Left ventricle myocardium inferior (tissue), 1 donor: ENCODE measurements at regions not wholly inside any gene's neighbourhood (a gene's known extent, or its start where the extent isn't known, plus 50 kb on each side); places are given as distances from the start of the nearest gene placed in this dataset.

ENCODE experiments used
- DNase-seq: peaks from one replicate; pipeline ENCODE4 v3.0.0-alpha.2; 2020
- H3K27ac ChIP-seq: fragments of 200-600 bp; replicated peaks from 2 replicates; pipeline ENCODE4 v1.8.0; 2021
- H3K27me3 ChIP-seq: fragments of 200-600 bp; 2 replicates; pipeline ENCODE4 v1.8.0; 2021; ENCODE audit warnings: low read depth
- H3K36me3 ChIP-seq: fragments of 200-600 bp; 2 replicates; pipeline ENCODE4 v1.8.0; 2021
- H3K4me1 ChIP-seq: fragments of 200-600 bp; 2 replicates; pipeline ENCODE4 v1.8.0; 2021
- H3K4me3 ChIP-seq: fragments of 200-600 bp; 2 replicates; pipeline ENCODE4 v1.8.0; 2021; ENCODE audit warnings: mild to moderate bottlenecking, moderate library complexity
- H3K9me3 ChIP-seq: fragments of 200-600 bp; replicated peaks from 2 replicates; pipeline ENCODE4 v1.8.0; 2021
- CTCF ChIP-seq: fragments of 200-600 bp; IDR thresholded peaks from 2 replicates; pipeline ENCODE4 v1.8.0; 2021; ENCODE audit warnings: antibody characterized with exemption, mild to moderate bottlenecking, borderline replicate concordance
- intact Hi-C: fragments of 100-400 bp; cut with micrococcal nuclease; formaldehyde crosslinking; loops from one replicate; pipeline ENCODE4 v1.11.0; 2022
- donor health status: DM: no; HTN: yes; CAD: no; lungs with severe emphysema.

DNA sequence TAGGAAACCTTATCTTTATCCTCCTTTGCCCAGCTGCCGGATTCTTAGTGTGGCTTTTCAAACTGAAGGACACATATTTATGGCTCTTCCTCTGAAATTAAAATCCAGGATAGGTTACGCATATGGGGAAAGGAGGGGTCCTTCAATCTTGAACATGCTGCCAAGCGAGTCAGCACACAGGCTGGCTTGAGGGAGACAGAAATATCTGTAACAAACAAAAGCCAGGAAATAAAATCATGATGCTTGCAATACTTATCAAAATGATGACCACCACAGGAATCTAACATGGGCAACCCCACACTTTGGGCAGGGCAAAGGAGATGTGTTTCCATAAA is 196.4 kb upstream of the LDB2 start:
- no peak for TF ChIP-seq CTCF
- H3K27ac ChIP-seq = no peak overlapping the region
- peaks cover 22% of the 10 kb centered on the region for H3K4me1 ChIP-seq
- no peaks in the 10 kb centered on the region for H3K36me3 ChIP-seq
- no peaks in the 10 kb centered on the region for H3K9me3 ChIP-seq
- H3K27me3 ChIP-seq = peaks cover 12% of the 10 kb centered on the region
- intact Hi-C loops = no loop called here
- no peak overlapping the region for H3K4me3 ChIP-seq
- DNase-seq = no peak

DNA sequence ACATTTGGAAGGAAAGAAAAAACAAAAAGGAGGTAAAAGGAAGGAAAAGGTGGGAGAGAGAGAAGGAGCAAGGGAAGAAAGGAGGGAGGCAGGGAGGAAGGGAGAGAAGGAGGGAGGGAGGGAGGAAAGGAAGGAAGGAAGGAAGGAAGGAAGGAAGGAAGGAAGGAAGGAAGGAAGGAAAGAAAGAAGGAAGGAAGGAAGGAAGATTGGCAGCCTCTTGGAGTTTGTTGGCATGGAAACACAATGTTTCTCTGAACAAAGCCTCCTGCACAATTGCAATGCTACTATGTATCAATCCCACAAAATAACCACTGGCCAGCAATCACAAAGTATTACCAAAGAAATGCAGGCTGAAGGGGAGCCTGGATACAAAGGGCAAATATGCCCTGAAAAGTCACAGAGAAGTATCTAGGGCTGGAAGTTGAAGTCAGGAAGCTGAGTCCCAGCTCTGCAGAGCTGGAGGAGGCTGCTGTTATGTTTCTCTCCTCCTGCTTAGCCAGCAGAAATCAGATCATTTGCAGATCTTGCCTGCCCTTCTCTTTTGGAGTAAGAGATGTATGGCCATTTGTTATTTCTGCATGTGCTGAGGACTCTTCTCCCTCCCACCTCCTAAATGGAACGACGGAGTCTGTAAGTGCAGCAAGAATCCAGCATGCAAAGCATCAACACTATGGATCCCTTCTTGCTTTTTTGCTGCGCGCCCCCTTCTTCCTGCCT is 195.9 kb upstream of the LDB2 start:
- intact Hi-C loops = no loop called here
- DNase-seq = no peak
- no peak overlapping the region for H3K4me3 ChIP-seq
- no peak overlapping the region for H3K27ac ChIP-seq
- H3K36me3 ChIP-seq = no peaks in the 10 kb centered on the region
- peaks cover 22% of the 10 kb centered on the region for H3K4me1 ChIP-seq
- H3K27me3 ChIP-seq = peaks cover 12% of the 10 kb centered on the region
- no peak for TF ChIP-seq CTCF
- H3K9me3 ChIP-seq = no peaks in the 10 kb centered on the region

DNA sequence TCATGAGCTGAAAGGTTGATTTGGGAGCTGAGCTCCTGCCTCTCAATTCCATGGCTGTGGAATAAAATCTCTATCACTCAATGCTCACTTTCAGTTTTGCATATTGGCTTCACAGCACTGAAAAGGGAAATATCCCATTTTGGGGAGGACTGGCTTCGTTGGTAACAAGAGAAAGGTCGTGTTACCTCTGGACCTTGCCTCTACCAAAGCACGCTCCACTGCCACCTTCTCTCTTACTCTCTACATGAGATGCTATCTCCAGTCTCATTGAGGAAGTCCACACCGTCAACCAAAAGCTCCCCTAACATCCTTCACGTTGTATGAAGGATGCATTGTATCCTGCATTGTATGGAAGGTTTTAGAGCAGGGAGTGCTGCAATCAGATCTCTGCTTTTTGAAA is 195.0 kb upstream of the LDB2 start:
- peaks cover 22% of the 10 kb centered on the region for H3K4me1 ChIP-seq
- no peaks in the 10 kb centered on the region for H3K9me3 ChIP-seq
- H3K27ac ChIP-seq = no peak overlapping the region
- peaks cover 11% of the 10 kb centered on the region for H3K27me3 ChIP-seq
- intact Hi-C loops = no loop called here
- no peaks in the 10 kb centered on the region for H3K36me3 ChIP-seq
- TF ChIP-seq CTCF = no peak
- no peak overlapping the region for H3K4me3 ChIP-seq
- no peak for DNase-seq

- Histone ChIP-seq H3K4me3 (no peak overlapping the region), H3K9me3 (no peaks in the 10 kb centered on the region), H3K36me3 (no peaks in the 10 kb centered on the region), H3K27ac (no peak overlapping the region), H3K27me3 (peaks cover 6% of the 10 kb centered on the region), H3K4me1 (peaks cover 22% of the 10 kb centered on the region)
- DNase-seq = no peak
- intact Hi-C loops = no loop called here
- TF ChIP-seq CTCF = no peak
These were observed 194.4 kb upstream of the LDB2 start for GRCh38 chr4:17092736-17093437.

DNA sequence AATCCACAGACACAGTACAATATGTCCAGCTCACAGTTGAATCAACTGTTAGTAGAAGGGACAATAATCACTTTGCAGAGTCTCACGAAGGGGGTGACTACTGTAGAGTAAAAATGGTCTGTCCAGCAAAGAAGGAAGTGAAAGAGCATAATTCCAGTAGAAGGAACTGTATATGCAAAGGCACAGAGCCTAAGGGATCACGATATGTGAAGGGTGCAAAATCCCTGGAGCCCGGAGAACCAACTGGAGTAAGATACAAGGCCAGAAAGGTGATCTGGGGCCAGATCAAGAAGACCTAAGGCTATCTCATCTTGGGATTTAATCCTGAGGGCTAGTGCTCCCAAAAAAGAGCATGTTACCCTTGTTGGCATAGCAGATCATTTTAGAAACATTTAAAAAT is 192.7 kb upstream of the LDB2 start:
- Histone ChIP-seq H3K36me3 (no peaks in the 10 kb centered on the region), H3K27ac (no peak overlapping the region), H3K4me1 (peaks cover 22% of the 10 kb centered on the region), H3K4me3 (no peak overlapping the region), H3K9me3 (no peaks in the 10 kb centered on the region), H3K27me3 (peaks cover under 1% of the 10 kb centered on the region)
- TF ChIP-seq CTCF = no peak
- no peak for DNase-seq
- intact Hi-C loops = no loop called here
